ENCODE measurements at regions not wholly inside any gene's neighbourhood (a gene's known extent, or its start where the extent isn't known, plus 50 kb on each side); places are given as distances from the start of the nearest gene placed in this dataset.

- no peak for TF ChIP-seq POLR2A (IDR thresholded peaks at IDR 0.05)
- TF ChIP-seq CTCF (IDR thresholded peaks at IDR 0.05) = no peak
These were observed 89.7 kb upstream of the BCL9 start for GRCh38 chr1:147451628-147452027.

Measured in thyroid gland (tissue), 4 donors.